Colonic mucosa (tissue), 4 donors: ENCODE measurements at regions not wholly inside any gene's neighbourhood (a gene's known extent, or its start where the extent isn't known, plus 50 kb on each side); places are given as distances from the start of the nearest gene placed in this dataset.

Experiments
- DNase-seq: peaks from one replicate; pipeline ENCODE4 v3.0.0-alpha.2; 2020
- H3K27ac ChIP-seq: fragments of 200-600 bp; one replicate; pipeline ENCODE4 v1.8.0; 2021
- H3K27me3 ChIP-seq: fragments of 200-600 bp; one replicate; pipeline ENCODE4 v1.8.0; 2021
- H3K36me3 ChIP-seq: fragments of 200-600 bp; one replicate; pipeline ENCODE4 v1.8.0; 2021
- H3K4me1 ChIP-seq: fragments of 200-600 bp; one replicate; pipeline ENCODE4 v1.8.0; 2021; ENCODE audit warnings: mild to moderate bottlenecking
- H3K4me3 ChIP-seq: fragments of 200-600 bp; one replicate; pipeline ENCODE4 v1.8.0; 2021
- H3K9ac ChIP-seq, 2 donors: one replicate each; pipeline ENCODE4 v1.7.0; 2013; ENCODE audit warnings: control low read depth in 2 of 2, low read depth in 2 of 2, low read length in 2 of 2
- H3K9me3 ChIP-seq: fragments of 200-600 bp; one replicate; pipeline ENCODE4 v1.8.0; 2021
- CTCF ChIP-seq: fragments of 200-600 bp; IDR thresholded peaks from one replicate; pipeline ENCODE4 v1.8.0; 2022; ENCODE audit warnings: antibody characterized with exemption, mild to moderate bottlenecking
- intact Hi-C: fragments of 100-400 bp; cut with DNase I; formaldehyde crosslinking; loops from one replicate; pipeline ENCODE4 v1.14.1; 2022
- donor health status: healthy.
- donor health status: DM: no; HTN: no; CAD: no.
- donor health status: DM: no; HTN: no; CAD: no.

- intact Hi-C loops: no loop called here
- no peak for DNase-seq
- H3K4me3 ChIP-seq: no peak overlapping the region
- no peaks in the 10 kb centered on the region for H3K4me1 ChIP-seq
- H3K27me3 ChIP-seq: no peaks in the 10 kb centered on the region
- no peaks in the 10 kb centered on the region for H3K36me3 ChIP-seq
- H3K9ac ChIP-seq: no peak overlapping the region
- no peak for TF ChIP-seq CTCF
- no peaks in the 10 kb centered on the region for H3K9me3 ChIP-seq
- no peak overlapping the region for H3K27ac ChIP-seq
These were observed 218.1 kb downstream of the SLITRK5 start for GRCh38 chr13:87889254-87889653.

- Histone ChIP-seq H3K4me1 (no peaks in the 10 kb centered on the region), H3K9ac (no peak overlapping the region), H3K36me3 (no peaks in the 10 kb centered on the region), H3K27ac (no peak overlapping the region), H3K27me3 (no peaks in the 10 kb centered on the region), H3K4me3 (no peak overlapping the region), H3K9me3 (no peaks in the 10 kb centered on the region)
- TF ChIP-seq CTCF: no peak
- intact Hi-C loops: no loop called here
- DNase-seq: no peak
These were observed 222.0 kb downstream of the SLITRK5 start for GRCh38 chr13:87893186-87893585.

GRCh38 chr13:87894059-87894458 lies 222.9 kb downstream of the SLITRK5 start:
- intact Hi-C loops: no loop called here
- Histone ChIP-seq H3K36me3 (no peaks in the 10 kb centered on the region), H3K9me3 (no peaks in the 10 kb centered on the region), H3K9ac (no peak overlapping the region), H3K27ac (no peak overlapping the region), H3K27me3 (no peaks in the 10 kb centered on the region), H3K4me3 (no peak overlapping the region), H3K4me1 (no peaks in the 10 kb centered on the region)
- no peak for DNase-seq
- TF ChIP-seq CTCF: no peak

GRCh38 chr13:87903553-87903952 lies 232.4 kb downstream of the SLITRK5 start:
- no peak for TF ChIP-seq CTCF
- H3K9ac ChIP-seq: no peak overlapping the region
- no peak overlapping the region for H3K4me3 ChIP-seq
- no peaks in the 10 kb centered on the region for H3K4me1 ChIP-seq
- no peaks in the 10 kb centered on the region for H3K27me3 ChIP-seq
- no peak overlapping the region for H3K27ac ChIP-seq
- H3K36me3 ChIP-seq: no peaks in the 10 kb centered on the region
- intact Hi-C loops: no loop called here
- no peak for DNase-seq
- no peaks in the 10 kb centered on the region for H3K9me3 ChIP-seq

- intact Hi-C loops: no loop called here
- no peak for TF ChIP-seq CTCF
- H3K27ac ChIP-seq: no peak overlapping the region
- H3K36me3 ChIP-seq: no peaks in the 10 kb centered on the region
- H3K4me1 ChIP-seq: no peaks in the 10 kb centered on the region
- H3K9ac ChIP-seq: no peak overlapping the region
- H3K9me3 ChIP-seq: no peaks in the 10 kb centered on the region
- H3K4me3 ChIP-seq: no peak overlapping the region
- H3K27me3 ChIP-seq: no peaks in the 10 kb centered on the region
- no peak for DNase-seq
These were observed 235.2 kb downstream of the SLITRK5 start for GRCh38 chr13:87906411-87906810.

- no peak for TF ChIP-seq CTCF
- Histone ChIP-seq H3K27me3 (no peaks in the 10 kb centered on the region), H3K9me3 (no peaks in the 10 kb centered on the region), H3K9ac (no peak overlapping the region), H3K27ac (no peak overlapping the region), H3K4me3 (no peak overlapping the region), H3K36me3 (no peaks in the 10 kb centered on the region), H3K4me1 (no peaks in the 10 kb centered on the region)
- no peak for DNase-seq
- intact Hi-C loops: no loop called here
These were observed 236.0 kb downstream of the SLITRK5 start for GRCh38 chr13:87907202-87907601.
